ENCODE measurements at regions not wholly inside any gene's neighbourhood (a gene's known extent, or its start where the extent isn't known, plus 50 kb on each side); places are given as distances from the start of the nearest gene placed in this dataset.
"Not testable (repeated sequence)": the region's sequence is repeated elsewhere in the genome, so short reads cannot be mapped to it uniquely, and the experiment has no call there.

DNA sequence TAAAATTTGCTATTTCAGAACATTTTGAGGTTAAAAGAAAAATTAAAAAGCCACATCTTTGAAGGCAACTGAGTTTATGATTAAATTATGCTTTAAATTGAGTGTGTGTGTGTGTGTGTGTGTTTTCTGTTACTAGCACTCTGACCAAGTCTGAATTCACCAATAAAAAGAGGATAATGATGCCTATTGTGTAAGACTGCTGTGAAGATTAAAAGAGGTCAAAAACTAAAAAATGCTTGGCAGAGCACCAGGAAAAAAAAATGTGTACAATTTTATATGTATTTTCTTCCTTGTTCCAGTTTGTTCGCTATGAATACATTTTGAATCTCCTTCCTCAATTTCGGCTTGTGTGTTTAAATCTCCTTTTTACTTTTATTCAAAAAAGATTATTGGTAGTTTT lies 316.6 kb upstream of the MAGI2 start:
- DNase-seq (ENCODE audit: low spot score): no peak
- WGBS: 47% methylated on average over 2 of the region's 2 CpGs
- no peaks in the 10 kb centered on the region for H3K27me3 ChIP-seq (replicated peaks; ENCODE audit: insufficient read depth)
- TF ChIP-seq, protein P1, sequence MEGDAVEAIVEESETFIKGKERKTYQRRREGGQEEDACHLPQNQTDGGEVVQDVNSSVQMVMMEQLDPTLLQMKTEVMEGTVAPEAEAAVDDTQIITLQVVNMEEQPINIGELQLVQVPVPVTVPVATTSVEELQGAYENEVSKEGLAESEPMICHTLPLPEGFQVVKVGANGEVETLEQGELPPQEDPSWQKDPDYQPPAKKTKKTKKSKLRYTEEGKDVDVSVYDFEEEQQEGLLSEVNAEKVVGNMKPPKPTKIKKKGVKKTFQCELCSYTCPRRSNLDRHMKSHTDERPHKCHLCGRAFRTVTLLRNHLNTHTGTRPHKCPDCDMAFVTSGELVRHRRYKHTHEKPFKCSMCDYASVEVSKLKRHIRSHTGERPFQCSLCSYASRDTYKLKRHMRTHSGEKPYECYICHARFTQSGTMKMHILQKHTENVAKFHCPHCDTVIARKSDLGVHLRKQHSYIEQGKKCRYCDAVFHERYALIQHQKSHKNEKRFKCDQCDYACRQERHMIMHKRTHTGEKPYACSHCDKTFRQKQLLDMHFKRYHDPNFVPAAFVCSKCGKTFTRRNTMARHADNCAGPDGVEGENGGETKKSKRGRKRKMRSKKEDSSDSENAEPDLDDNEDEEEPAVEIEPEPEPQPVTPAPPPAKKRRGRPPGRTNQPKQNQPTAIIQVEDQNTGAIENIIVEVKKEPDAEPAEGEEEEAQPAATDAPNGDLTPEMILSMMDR (IDR thresholded peaks at IDR 0.05): no peak
- H3K9me3 ChIP-seq: no peaks in the 10 kb centered on the region
- intact Hi-C loops (cut with DNase I): no loop called here
- no peaks in the 10 kb centered on the region for H3K4me1 ChIP-seq (replicated peaks)
- H3K36me3 ChIP-seq: no peaks in the 10 kb centered on the region
- H3K27ac ChIP-seq: no peak overlapping the region
- H3K4me3 ChIP-seq: no peak overlapping the region

DNA sequence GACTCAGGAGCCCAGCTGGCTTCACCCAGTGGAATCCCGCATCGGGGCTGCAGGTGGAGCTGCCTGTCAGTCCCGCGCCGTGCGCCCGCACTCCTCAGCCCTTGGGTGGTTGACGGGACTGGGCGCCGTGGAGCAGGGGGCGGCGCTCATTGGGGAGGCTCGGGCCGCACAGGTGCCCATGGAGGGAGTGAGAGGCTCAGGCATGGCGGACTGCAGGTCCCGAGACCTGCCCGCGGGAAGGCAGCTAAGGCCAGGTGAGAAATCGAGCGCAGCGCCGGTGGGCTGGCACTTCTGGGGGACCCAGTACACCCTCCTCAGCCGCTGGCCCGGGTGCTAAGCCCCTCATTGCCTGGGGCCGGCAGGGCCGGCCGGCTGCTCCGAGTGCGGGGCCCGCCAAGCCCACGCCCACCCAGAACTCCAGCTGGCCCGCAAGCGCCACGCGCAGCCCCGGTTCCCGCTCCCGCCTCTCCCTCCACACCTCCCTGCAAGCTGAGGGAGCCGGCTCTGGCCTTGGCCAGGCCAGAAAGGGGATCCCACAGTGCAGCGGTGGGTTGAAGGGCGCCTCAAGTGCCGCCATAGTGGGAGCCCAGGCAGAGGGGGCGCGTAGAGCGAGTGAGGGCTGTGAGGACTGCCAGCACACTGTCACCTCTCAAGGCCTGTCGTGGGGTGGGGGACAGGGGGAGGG lies 314.6 kb upstream of the MAGI2 start:
- DNase-seq (ENCODE audit: low spot score); H3K9me3 ChIP-seq; H3K27ac ChIP-seq; intact Hi-C loops (cut with DNase I); H3K4me3 ChIP-seq; H3K36me3 ChIP-seq; H3K4me1 ChIP-seq (replicated peaks); H3K27me3 ChIP-seq (replicated peaks; ENCODE audit: insufficient read depth): not testable (repeated sequence)
- 95% methylated on average over 46 of the region's 46 CpGs for WGBS

DNA sequence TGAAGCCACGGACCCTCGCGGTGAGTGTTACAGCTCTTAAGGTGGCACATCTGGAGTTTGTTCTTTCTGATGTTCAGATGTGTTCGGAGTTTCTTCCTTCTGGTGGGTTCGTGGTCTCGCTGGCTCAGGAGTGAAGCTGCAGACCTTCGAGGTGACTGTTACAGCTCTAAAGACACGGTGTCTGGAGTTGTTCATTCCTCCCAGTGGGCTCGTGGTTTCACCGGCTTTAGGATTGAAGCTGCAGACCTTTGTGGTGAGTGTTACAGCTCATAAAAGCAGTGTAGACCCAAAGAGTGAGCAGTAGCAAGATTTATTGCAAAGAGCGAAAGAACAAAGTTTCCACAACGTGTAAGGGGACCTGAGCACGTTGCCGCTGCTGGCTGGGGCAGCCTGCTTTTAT lies 313.7 kb upstream of the MAGI2 start:
- not testable (repeated sequence) for DNase-seq (ENCODE audit: low spot score)

DNA sequence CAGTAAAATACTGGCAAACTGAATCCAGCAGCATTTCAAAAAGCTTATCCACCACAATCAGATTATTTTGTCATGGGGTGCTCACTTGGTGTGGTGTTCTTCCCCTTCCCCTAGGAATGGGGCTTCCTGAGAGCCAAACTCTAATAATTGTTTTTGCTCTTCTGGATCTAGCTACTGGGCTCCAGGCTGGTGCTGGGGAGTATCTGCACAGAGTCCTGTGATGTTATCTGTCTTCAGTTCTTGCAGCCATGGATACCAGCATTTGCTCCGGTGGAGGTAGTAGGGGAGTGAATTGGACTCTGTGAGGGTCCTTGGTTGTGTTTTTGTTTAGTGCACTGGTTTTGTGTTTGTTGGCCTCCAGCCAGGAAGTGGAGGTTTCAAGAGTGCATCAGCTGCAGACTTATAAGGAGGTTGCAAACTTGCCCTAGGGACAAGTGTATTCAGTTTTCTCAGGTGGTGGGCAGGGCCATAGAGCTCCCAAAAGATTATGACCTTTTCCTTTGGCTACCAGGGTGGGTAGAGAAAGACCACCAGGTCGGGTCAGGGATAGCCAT lies 308.5 kb upstream of the MAGI2 start:
- 63% methylated on average over 2 of the region's 2 CpGs for WGBS
- DNase-seq (ENCODE audit: low spot score): no peak
- H3K27me3 ChIP-seq (replicated peaks; ENCODE audit: insufficient read depth): no peaks in the 10 kb centered on the region
- no peaks in the 10 kb centered on the region for H3K4me1 ChIP-seq (replicated peaks)
- TF ChIP-seq POLR2A (IDR thresholded peaks at IDR 0.05): no peak
- TF ChIP-seq POLR2AphosphoS5 (IDR thresholded peaks at IDR 0.05): no peak
- TF ChIP-seq, protein P1 (IDR thresholded peaks at IDR 0.05): no peak
- no peaks in the 10 kb centered on the region for H3K9me3 ChIP-seq
- H3K36me3 ChIP-seq: no peaks in the 10 kb centered on the region
- no peak overlapping the region for H3K4me3 ChIP-seq
- no peak overlapping the region for H3K27ac ChIP-seq
- intact Hi-C loops (cut with DNase I): no loop called here

More for the DNA sequence above, 313.7 kb upstream of the MAGI2 start:
- H3K36me3 ChIP-seq; H3K4me1 ChIP-seq (replicated peaks); H3K27me3 ChIP-seq (replicated peaks; ENCODE audit: insufficient read depth); H3K4me3 ChIP-seq; H3K9me3 ChIP-seq; H3K27ac ChIP-seq; intact Hi-C loops (cut with DNase I): not testable (repeated sequence)
- WGBS: 82% methylated on average over 14 of the region's 14 CpGs

DNA sequence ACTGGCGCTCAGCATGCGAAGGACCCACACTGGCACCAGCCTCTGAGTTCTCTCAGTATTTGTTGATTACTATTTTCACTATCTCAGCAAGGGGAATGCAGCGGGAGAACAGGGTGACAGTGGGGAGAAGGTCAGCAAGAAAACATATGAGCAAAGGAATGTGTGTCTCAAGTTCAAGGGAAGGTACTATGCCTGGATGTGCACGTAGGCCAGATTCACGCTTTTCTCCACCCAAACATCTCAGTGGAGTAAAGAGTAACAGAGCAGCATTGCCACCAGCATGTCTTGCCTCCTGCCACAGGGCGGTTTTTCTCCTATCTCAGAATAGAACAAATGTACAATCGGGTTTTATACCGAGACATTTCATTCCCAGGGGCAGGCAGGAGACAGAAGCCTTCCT lies 297.5 kb upstream of the MAGI2 start:
- H3K4me3 ChIP-seq; H3K27ac ChIP-seq; intact Hi-C loops (cut with DNase I); H3K9me3 ChIP-seq; DNase-seq (ENCODE audit: low spot score); H3K27me3 ChIP-seq (replicated peaks; ENCODE audit: insufficient read depth); H3K4me1 ChIP-seq (replicated peaks); H3K36me3 ChIP-seq: not testable (repeated sequence)
- 96% methylated on average over 8 of the region's 8 CpGs for WGBS

DNA sequence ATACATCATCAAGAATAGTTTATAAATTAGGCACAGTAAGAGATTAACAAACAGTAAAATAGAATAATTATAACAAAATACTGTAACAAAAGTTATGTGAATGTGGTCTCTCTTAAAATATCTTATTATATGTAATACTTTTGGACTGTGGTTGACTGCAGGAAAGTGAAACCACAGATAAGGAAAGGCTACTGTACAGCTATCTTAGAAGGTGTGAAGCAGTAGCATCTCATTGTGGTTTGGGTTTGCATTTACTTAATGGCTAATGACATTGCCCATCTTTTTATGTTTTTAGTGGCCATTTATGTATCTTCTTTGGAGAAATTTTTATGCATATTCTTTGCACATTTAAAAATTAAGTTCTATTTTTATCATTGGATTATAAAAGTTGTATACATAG lies 296.4 kb upstream of the MAGI2 start:
- intact Hi-C loops (cut with DNase I): no loop called here
- no peaks in the 10 kb centered on the region for H3K9me3 ChIP-seq
- no peaks in the 10 kb centered on the region for H3K27me3 ChIP-seq (replicated peaks; ENCODE audit: insufficient read depth)
- no peaks in the 10 kb centered on the region for H3K36me3 ChIP-seq
- no peaks in the 10 kb centered on the region for H3K4me1 ChIP-seq (replicated peaks)
- no peak overlapping the region for H3K4me3 ChIP-seq
- no peak overlapping the region for H3K27ac ChIP-seq
- TF ChIP-seq POLR2A (IDR thresholded peaks at IDR 0.05): no peak
- TF ChIP-seq, protein P1 (IDR thresholded peaks at IDR 0.05): no peak
- TF ChIP-seq POLR2AphosphoS5 (IDR thresholded peaks at IDR 0.05): no peak
- no peak for DNase-seq (ENCODE audit: low spot score)

Measured in prostate gland (tissue), 2 donors.